Upper lobe of right lung (tissue), 1 donor: ENCODE measurements at regions not wholly inside any gene's neighbourhood (a gene's known extent, or its start where the extent isn't known, plus 50 kb on each side); places are given as distances from the start of the nearest gene placed in this dataset.

Experiments
- ATAC-seq: fragments of 200-7000 bp; cut with Tn5 transposase; one replicate; pipeline ENCODE4 v1.9.1; 2020; ENCODE audit warnings: mild to moderate bottlenecking, moderate library complexity
- DNase-seq: peaks from one replicate; pipeline ENCODE4 v3.0.0-alpha.2; 2020
- H3K27ac ChIP-seq: fragments of 200-600 bp; one replicate; pipeline ENCODE4 v1.8.0; 2022
- H3K27me3 ChIP-seq: fragments of 200-600 bp; one replicate; pipeline ENCODE4 v1.8.0; 2022; ENCODE audit warnings: mild to moderate bottlenecking
- H3K36me3 ChIP-seq: fragments of 200-600 bp; one replicate; pipeline ENCODE4 v1.8.0; 2022
- H3K4me1 ChIP-seq: fragments of 200-600 bp; one replicate; pipeline ENCODE4 v1.8.0; 2022
- H3K4me3 ChIP-seq: fragments of 200-600 bp; one replicate; pipeline ENCODE4 v1.8.0; 2022; ENCODE audit warnings: mild to moderate bottlenecking
- H3K9me3 ChIP-seq: fragments of 200-600 bp; one replicate; pipeline ENCODE4 v1.8.0; 2022
- intact Hi-C: fragments of 100-400 bp; cut with DNase I; formaldehyde crosslinking; loops from one replicate; pipeline ENCODE4 v1.11.0; 2022
- TF ChIP-seq, protein P1 (sequence below): fragments of 200-600 bp; IDR thresholded peaks from one replicate; pipeline ENCODE4 v1.8.0; 2022; ENCODE audit warnings: antibody characterized with exemption
- donor health status: DM: no; HTN: yes; CAD: no; lungs with severe emphysema.

DNA sequence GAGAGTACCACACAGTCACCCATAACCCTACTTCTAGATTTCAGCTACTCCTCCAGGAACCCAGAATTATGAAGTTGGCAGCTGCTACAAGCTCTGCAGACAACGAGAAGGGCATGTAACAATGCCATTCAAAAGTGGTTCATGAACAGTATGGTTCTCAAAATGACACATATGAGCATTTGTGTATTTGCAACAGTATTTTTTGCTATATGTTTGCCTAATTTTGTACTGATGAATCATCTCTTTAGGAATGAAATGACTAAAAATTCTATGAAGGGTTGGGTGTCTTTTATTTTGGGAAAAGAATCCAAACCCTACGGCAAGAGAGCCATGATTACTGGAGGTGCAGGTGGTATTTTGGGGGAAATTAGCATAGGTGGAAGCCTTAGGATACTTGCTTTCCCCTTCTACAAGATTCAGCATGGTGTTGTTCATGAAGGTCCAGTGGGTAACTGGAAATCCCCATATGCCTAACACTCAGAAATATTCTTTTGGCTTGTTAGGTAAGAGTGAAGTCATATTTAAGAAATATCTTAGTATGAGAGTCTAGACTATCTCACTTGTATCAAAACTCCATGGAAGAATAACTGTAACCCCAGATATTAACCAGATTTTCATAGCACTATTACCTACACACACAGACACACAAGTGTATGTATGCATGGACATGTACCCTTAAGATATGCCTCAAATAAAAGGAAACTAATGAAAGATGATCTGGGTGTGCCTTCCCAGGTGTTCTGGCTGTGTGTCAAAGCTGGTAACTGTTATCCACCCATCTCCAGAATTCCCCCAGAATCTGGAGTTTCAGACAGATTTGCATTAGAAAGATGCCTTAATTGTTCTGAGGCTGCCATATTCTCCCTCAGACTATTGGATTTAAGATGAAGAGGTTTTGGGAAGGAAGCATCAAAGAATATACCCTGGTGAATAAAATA lies 688.2 kb upstream of the SOX9 start:
- peaks cover 9% of the 10 kb centered on the region for H3K9me3 ChIP-seq
- no peak overlapping the region for H3K4me3 ChIP-seq
- DNase-seq: no peak
- intact Hi-C loops: no loop called here
- no peak for ATAC-seq
- H3K4me1 ChIP-seq: no peaks in the 10 kb centered on the region
- no peak overlapping the region for H3K27ac ChIP-seq
- H3K27me3 ChIP-seq: no peaks in the 10 kb centered on the region
- H3K36me3 ChIP-seq: no peaks in the 10 kb centered on the region
- TF ChIP-seq, protein P1, sequence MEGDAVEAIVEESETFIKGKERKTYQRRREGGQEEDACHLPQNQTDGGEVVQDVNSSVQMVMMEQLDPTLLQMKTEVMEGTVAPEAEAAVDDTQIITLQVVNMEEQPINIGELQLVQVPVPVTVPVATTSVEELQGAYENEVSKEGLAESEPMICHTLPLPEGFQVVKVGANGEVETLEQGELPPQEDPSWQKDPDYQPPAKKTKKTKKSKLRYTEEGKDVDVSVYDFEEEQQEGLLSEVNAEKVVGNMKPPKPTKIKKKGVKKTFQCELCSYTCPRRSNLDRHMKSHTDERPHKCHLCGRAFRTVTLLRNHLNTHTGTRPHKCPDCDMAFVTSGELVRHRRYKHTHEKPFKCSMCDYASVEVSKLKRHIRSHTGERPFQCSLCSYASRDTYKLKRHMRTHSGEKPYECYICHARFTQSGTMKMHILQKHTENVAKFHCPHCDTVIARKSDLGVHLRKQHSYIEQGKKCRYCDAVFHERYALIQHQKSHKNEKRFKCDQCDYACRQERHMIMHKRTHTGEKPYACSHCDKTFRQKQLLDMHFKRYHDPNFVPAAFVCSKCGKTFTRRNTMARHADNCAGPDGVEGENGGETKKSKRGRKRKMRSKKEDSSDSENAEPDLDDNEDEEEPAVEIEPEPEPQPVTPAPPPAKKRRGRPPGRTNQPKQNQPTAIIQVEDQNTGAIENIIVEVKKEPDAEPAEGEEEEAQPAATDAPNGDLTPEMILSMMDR: no peak

DNA sequence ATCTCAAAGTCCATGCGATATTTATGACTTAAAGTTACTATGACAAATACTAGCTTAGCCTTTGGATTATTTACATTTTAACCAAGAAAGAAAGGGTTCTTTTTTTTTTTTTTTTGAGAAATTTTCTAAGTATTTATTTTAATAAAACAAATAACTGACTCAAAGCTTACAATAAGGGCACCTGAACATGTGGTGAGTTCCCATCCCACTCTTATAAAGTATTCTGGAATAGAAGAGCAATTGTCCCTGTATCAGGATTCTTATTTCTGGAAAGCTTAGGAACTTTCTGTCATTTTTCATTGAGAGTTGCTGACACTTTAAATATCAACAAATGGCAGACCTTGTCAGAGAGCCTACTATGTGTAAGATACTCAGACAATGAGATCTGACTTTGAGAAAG lies 686.1 kb upstream of the SOX9 start:
- Histone ChIP-seq H3K27me3 (no peaks in the 10 kb centered on the region), H3K4me3 (no peak overlapping the region), H3K4me1 (peaks cover 9% of the 10 kb centered on the region), H3K9me3 (no peaks in the 10 kb centered on the region), H3K36me3 (no peaks in the 10 kb centered on the region), H3K27ac (no peak overlapping the region)
- ATAC-seq (no peak), DNase-seq (no peak)
- intact Hi-C loops: no loop called here
- TF ChIP-seq, protein P1: no peak

DNA sequence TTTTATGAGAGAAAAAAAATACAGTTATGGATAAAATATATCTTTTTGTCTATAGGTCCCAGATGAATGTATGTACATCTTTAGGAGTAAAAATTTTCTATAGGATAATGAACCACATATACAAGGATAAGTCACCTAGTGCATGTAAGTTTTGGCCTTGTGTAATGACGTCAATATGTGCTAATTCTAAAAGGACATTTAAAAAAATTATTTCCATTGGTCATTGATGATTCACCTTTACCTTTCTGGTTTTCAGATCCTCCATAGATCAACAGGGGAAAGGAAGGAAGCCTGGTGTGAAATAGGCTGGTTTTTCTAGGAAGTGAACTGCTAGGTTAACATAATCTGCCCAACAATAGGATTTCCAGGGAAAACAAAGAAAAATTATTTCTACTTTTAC lies 684.3 kb upstream of the SOX9 start:
- H3K36me3 ChIP-seq: no peaks in the 10 kb centered on the region
- intact Hi-C loops: no loop called here
- DNase-seq: no peak
- no peaks in the 10 kb centered on the region for H3K27me3 ChIP-seq
- peaks cover 9% of the 10 kb centered on the region for H3K4me1 ChIP-seq
- H3K27ac ChIP-seq: no peak overlapping the region
- H3K4me3 ChIP-seq: no peak overlapping the region
- TF ChIP-seq, protein P1: no peak
- ATAC-seq: no peak
- no peaks in the 10 kb centered on the region for H3K9me3 ChIP-seq

DNA sequence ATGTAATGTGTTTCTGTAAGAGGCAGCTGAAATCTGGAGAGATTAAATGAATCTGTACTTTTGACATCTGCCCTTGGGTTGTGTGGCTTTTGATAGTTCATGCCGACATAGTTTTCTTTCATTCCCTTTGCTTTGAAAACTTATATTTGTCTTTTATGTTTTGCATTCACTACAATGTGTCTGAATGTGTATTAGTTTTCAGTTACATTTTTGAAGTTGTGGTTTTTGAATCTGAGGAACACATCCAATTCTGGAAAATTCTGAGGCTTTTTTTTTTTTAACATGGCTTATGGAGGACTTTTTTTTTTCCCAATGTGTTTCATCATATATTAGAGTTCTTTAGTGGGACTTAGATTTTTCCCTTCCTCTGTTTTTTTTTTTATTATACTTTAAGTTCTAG lies 683.7 kb upstream of the SOX9 start:
- Histone ChIP-seq H3K27ac (no peak overlapping the region), H3K4me3 (no peak overlapping the region), H3K27me3 (no peaks in the 10 kb centered on the region), H3K36me3 (no peaks in the 10 kb centered on the region), H3K9me3 (no peaks in the 10 kb centered on the region), H3K4me1 (peaks cover 9% of the 10 kb centered on the region)
- ATAC-seq (no peak), DNase-seq (no peak)
- TF ChIP-seq, protein P1: no peak
- intact Hi-C loops: no loop called here

DNA sequence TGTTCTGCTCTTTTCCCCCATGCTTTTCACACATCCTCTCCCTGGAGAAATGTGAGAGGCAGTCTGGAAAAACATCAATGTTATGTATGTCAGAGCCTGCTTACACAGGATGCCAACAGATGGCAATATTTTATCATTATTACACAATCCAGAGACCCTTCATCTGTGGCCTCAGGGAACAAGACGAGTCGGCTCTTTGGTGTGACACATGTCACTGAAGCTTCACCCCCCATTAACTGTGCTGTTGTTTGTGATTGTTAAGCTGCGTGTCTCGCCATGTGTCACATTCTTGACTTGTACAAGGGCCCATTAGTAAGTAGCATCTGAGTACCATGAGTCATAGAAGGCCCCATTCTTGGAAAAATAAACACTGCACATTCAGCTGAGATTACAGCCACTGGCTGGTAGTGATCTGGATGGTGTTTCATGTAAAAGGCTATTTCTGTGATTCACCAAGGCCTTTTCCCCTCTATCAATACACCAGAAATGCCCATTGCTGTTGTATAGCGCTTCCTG lies 682.1 kb upstream of the SOX9 start:
- no peak for DNase-seq
- TF ChIP-seq, protein P1: no peak
- intact Hi-C loops: no loop called here
- Histone ChIP-seq H3K36me3 (no peaks in the 10 kb centered on the region), H3K4me3 (no peak overlapping the region), H3K27me3 (no peaks in the 10 kb centered on the region), H3K4me1 (peaks cover 9% of the 10 kb centered on the region), H3K9me3 (no peaks in the 10 kb centered on the region), H3K27ac (no peak overlapping the region)
- ATAC-seq: peak; percentile 92
